H1 (cell line): ENCODE measurements at regions not wholly inside any gene's neighbourhood (a gene's known extent, or its start where the extent isn't known, plus 50 kb on each side); places are given as distances from the start of the nearest gene placed in this dataset.

Source experiments
- CTCF ChIA-PET: fragments of 300-600 bp; sonication (Branson Sonifier 250); formaldehyde crosslinking; loops from one replicate; lab custom pipeline; 2021; ENCODE audit not compliant: partially characterized antibody; lab: Charles Lee
- POLR2A ChIA-PET: fragments of 300-600 bp; sonication (Branson Sonifier 250); formaldehyde crosslinking; loops from one replicate; lab custom pipeline; 2021; ENCODE audit warnings: inconsistent platforms; ENCODE audit not compliant: partially characterized antibody; lab: Charles Lee
- DNase-seq, 2 experiments: peaks; one replicate each; pipeline versions ENCODE4 v3.0.0 to v3.0.0-alpha.2; 2010 to 2022; ENCODE audit warnings: low spot score in 2 of 2, low read depth in 1 of 2, mixed read lengths in 1 of 2
- FAIRE-seq: peaks from 2 replicates; lab custom pipeline; 2011; peaks lifted over from hg19 to GRCh38; lab: Jason Lieb, UNC
- H2AFZ ChIP-seq: 2 replicates; pipeline ENCODE4 v1.8.1; 2012; ENCODE audit warnings: low read length, inconsistent platforms
- H2AK5ac ChIP-seq: 2 replicates; pipeline ENCODE4 v1.6.1; 2013; ENCODE audit warnings: low read depth, low read length
- H2BK120ac ChIP-seq: replicated peaks from 2 replicates; pipeline ENCODE3; 2013; ENCODE audit warnings: low read depth, low read length, inconsistent platforms
- H2BK12ac ChIP-seq: 2 replicates; pipeline ENCODE4 v1.6.1; 2013; ENCODE audit warnings: low read depth, low read length
- H2BK15ac ChIP-seq: 2 replicates; pipeline ENCODE4 v1.6.1; 2013; ENCODE audit warnings: low read length
- H2BK20ac ChIP-seq: 2 replicates; pipeline ENCODE4 v1.6.1; 2013; ENCODE audit warnings: low read length
- H2BK5ac ChIP-seq: 2 replicates; pipeline ENCODE4 v1.6.1; 2013; ENCODE audit warnings: low read depth, low read length
- H3K14ac ChIP-seq: 2 replicates; pipeline ENCODE4 v1.6.1; 2013; ENCODE audit warnings: inconsistent platforms; ENCODE audit not compliant: insufficient read length
- H3K18ac ChIP-seq: 2 replicates; pipeline ENCODE4 v1.6.1; 2013; ENCODE audit warnings: low read length; ENCODE audit errors: extremely low read depth
- H3K23ac ChIP-seq: 2 replicates; pipeline ENCODE4 v1.6.1; 2013; ENCODE audit warnings: inconsistent platforms; ENCODE audit not compliant: insufficient read length
- H3K23me2 ChIP-seq: 2 replicates; pipeline ENCODE4 v1.6.1; 2013; ENCODE audit warnings: low read depth, low read length
- H3K27ac ChIP-seq: 2 replicates; pipeline ENCODE4 v1.6.1; 2011; ENCODE audit warnings: low read depth, low read length, inconsistent platforms
- H3K27me3 ChIP-seq, 4 experiments: replicated peaks in 1 of 4; 1 replicate in 1 of 4; 2 replicates in 3 of 4; pipeline versions ENCODE4 v1.6.1 to v1.8.1; 2011 to 2013; ENCODE audit warnings: low read length in 3 of 4, mild to moderate bottlenecking in 3 of 4, inconsistent platforms in 2 of 4, mixed read lengths in 2 of 4, moderate library complexity in 1 of 4; ENCODE audit not compliant: control insufficient read depth in 3 of 4, insufficient read depth in 3 of 4; ENCODE audit errors: extremely low read depth in 1 of 4
- H3K36me3 ChIP-seq, 4 experiments: 2 replicates each; pipeline versions ENCODE4 v1.6.1 to v1.8.1; 2011 to 2013; ENCODE audit warnings: mild to moderate bottlenecking in 4 of 4, low read length in 3 of 4, moderate library complexity in 2 of 4, control low read depth in 1 of 4, inconsistent platforms in 1 of 4; ENCODE audit not compliant: insufficient read depth in 4 of 4, control insufficient read depth in 2 of 4
- H3K4ac ChIP-seq: replicated peaks from 2 replicates; pipeline ENCODE3; 2013; ENCODE audit warnings: low read length, low read depth, mixed read lengths, inconsistent platforms; ENCODE audit not compliant: insufficient read length
- H3K4me1 ChIP-seq, 4 experiments: replicated peaks in 1 of 4; 1 replicate in 1 of 4; 2 replicates in 3 of 4; pipeline versions ENCODE4 v1.6.1 to v1.8.1; 2011 to 2013; ENCODE audit warnings: low read length in 3 of 4, inconsistent platforms in 2 of 4, mixed read lengths in 1 of 4; ENCODE audit not compliant: insufficient read depth in 4 of 4, control insufficient read depth in 3 of 4
- H3K4me2 ChIP-seq, 2 experiments: 2 replicates each; pipeline versions ENCODE4 v1.6.1 to v1.8.1; 2011 to 2013; ENCODE audit warnings: low read depth in 2 of 2, low read length in 2 of 2, control low read depth in 1 of 2, inconsistent platforms in 1 of 2, mild to moderate bottlenecking in 1 of 2; ENCODE audit not compliant: insufficient read depth in 1 of 2
- H3K4me3 ChIP-seq, 4 experiments: fragments of 200-600, 300-600 bp in 1 of 4; sonication (generic), shearing (Covaris generic), sonication (Bioruptor Twin) in 1 of 4; 2 replicates each; pipeline versions ENCODE4 v1.5.1 to v1.8.1; 2011 to 2016; ENCODE audit warnings: low read length in 4 of 4, low read depth in 3 of 4, control low read depth in 2 of 4, inconsistent platforms in 2 of 4, mild to moderate bottlenecking in 2 of 4, mixed read lengths in 1 of 4, moderate library complexity in 1 of 4; ENCODE audit not compliant: insufficient read depth in 2 of 4; ENCODE audit errors: extremely low read depth in 1 of 4
- H3K56ac ChIP-seq: replicated peaks from 2 replicates; pipeline ENCODE3; 2013; ENCODE audit warnings: low read depth, mild to moderate bottlenecking, mixed read lengths, low read length, inconsistent platforms; ENCODE audit not compliant: insufficient read length
- H3K79me1 ChIP-seq: 2 replicates; pipeline ENCODE4 v1.6.1; 2013; ENCODE audit warnings: low read depth, low read length, control low read depth
- H3K79me2 ChIP-seq, 2 experiments: 2 replicates each; pipeline versions ENCODE4 v1.6.1 to v1.8.1; 2012 to 2013; ENCODE audit warnings: low read length in 2 of 2, mild to moderate bottlenecking in 2 of 2, inconsistent platforms in 1 of 2; ENCODE audit not compliant: insufficient read depth in 2 of 2, control insufficient read depth in 1 of 2
- H3K9ac ChIP-seq, 4 experiments: replicated peaks in 1 of 4; 1 replicate in 1 of 4; 2 replicates in 3 of 4; pipeline versions ENCODE4 v1.6.1 to v1.8.1; 2011 to 2013; ENCODE audit warnings: low read depth in 3 of 4, low read length in 3 of 4, control low read depth in 2 of 4, mild to moderate bottlenecking in 2 of 4, moderate library complexity in 2 of 4, inconsistent platforms in 1 of 4; ENCODE audit errors: extremely low read depth in 1 of 4
- H3K9me3 ChIP-seq, 2 experiments: 2 replicates each; pipeline versions ENCODE4 v1.6.1 to v1.8.1; 2012 to 2013; ENCODE audit warnings: mild to moderate bottlenecking in 2 of 2, moderate library complexity in 2 of 2, control low read depth in 1 of 2, inconsistent platforms in 1 of 2, low read depth in 1 of 2, low read length in 1 of 2, mixed read lengths in 1 of 2; ENCODE audit not compliant: insufficient read depth in 2 of 2
- H4K20me1 ChIP-seq, 2 experiments: replicated peaks in 1 of 2; 2 replicates each; pipeline versions ENCODE3 to v1.8.1; 2011 to 2013; ENCODE audit warnings: inconsistent platforms in 2 of 2, low read length in 2 of 2, mild to moderate bottlenecking in 1 of 2; ENCODE audit not compliant: insufficient read depth in 2 of 2, control insufficient read depth in 1 of 2
- H4K5ac ChIP-seq: 2 replicates; pipeline ENCODE4 v1.6.1; 2013; ENCODE audit warnings: low read length, low read depth, mixed read lengths, inconsistent platforms; ENCODE audit not compliant: insufficient read length
- H4K8ac ChIP-seq: 2 replicates; pipeline ENCODE4 v1.8.0; 2013; ENCODE audit warnings: mild to moderate bottlenecking, moderate library complexity, low read length, inconsistent platforms; ENCODE audit not compliant: insufficient read depth; ENCODE audit errors: extremely low read depth
- H4K91ac ChIP-seq: replicated peaks from 2 replicates; pipeline ENCODE3; 2013; ENCODE audit warnings: low read length, mixed read lengths, inconsistent platforms; ENCODE audit not compliant: insufficient read length
- EP300 ChIP-seq, 2 experiments: IDR thresholded peaks; 1 replicate in 1 of 2; 2 replicates in 1 of 2; pipeline ENCODE4 v1.6.1; 2011 to 2012; ENCODE audit warnings: low read depth in 2 of 2, low read length in 2 of 2, mild to moderate bottlenecking in 2 of 2, borderline replicate concordance in 1 of 2, inconsistent platforms in 1 of 2, moderate library complexity in 1 of 2
- HDAC6 ChIP-seq: IDR thresholded peaks from one replicate; pipeline ENCODE4 v1.7.1; 2012; ENCODE audit warnings: low read depth, mild to moderate bottlenecking, inconsistent platforms, low read length, moderate library complexity
- SIRT6 ChIP-seq: IDR thresholded peaks from one replicate; pipeline ENCODE4 v1.7.1; 2012; ENCODE audit warnings: low read length, inconsistent platforms
- WGBS, 2 experiments: shearing (Covaris generic) in 1 of 2; methylation state at CpG; one replicate each; pipeline versions ENCODE4 v1.1.6 to v1.1.7; 2013 to 2015; ENCODE audit warnings: low lambda C conversion rate in 2 of 2, mixed read lengths in 2 of 2, inconsistent platforms in 1 of 2, low coverage in 1 of 2, missing lambda C conversion rate in 1 of 2; ENCODE audit not compliant: insufficient replicate concordance in 2 of 2, insufficient coverage in 1 of 2, insufficient read length in 1 of 2; ENCODE audit errors: extremely low coverage in 1 of 2, missing lambda C conversion rate in 1 of 2; 5-methylcytosine and 5-hydroxymethylcytosine counted together

GRCh38 chr9:18058564-18059442, 415.1 kb upstream of the ADAMTSL1 start:
- no peak overlapping the region for H2BK20ac ChIP-seq
- no peak overlapping the region for H2BK120ac ChIP-seq
- POLR2A ChIA-PET = no interaction called here
- no peak for DNase-seq
- H3K79me1 ChIP-seq = no peaks in the 10 kb centered on the region
- no peak for TF ChIP-seq EP300 (IDR thresholded peaks at IDR 0.05; ENCODE audit: borderline replicate concordance in 1 of 2, low read depth in 2 of 2, low read length in 2 of 2)
- TF ChIP-seq HDAC6 = no peak
- TF ChIP-seq SIRT6 = no peak
- TF ChIP-seq, all 59 proteins: peak for 0
- H4K20me1 ChIP-seq = no peaks in the 10 kb centered on the region
- H3K18ac ChIP-seq = no peak overlapping the region
- CTCF ChIA-PET = interaction anchor here (0.8 to 2.2 kb wide), 9 partner anchors 9 to 452 kb away, joined by 3 to 10 read pairs (median 5); no protein-coding TSS in a partner anchor
- no peaks in the 10 kb centered on the region for H3K27me3 ChIP-seq
- no peak overlapping the region for H4K5ac ChIP-seq
- H3K4me1 ChIP-seq = no peaks in the 10 kb centered on the region
- no peak overlapping the region for H3K14ac ChIP-seq
- no peak overlapping the region for H2BK15ac ChIP-seq
- H3K23me2 ChIP-seq = no peaks in the 10 kb centered on the region
- no peak overlapping the region for H3K27ac ChIP-seq
- peak overlapping the region; percentile 61; the same call in 1 of the 2 replicates for H2AFZ ChIP-seq
- H3K4me3 ChIP-seq = no peak overlapping the region
- WGBS, 2 experiments = 87% methylated on average over 3 of the region's 3 CpGs; no CpG with 5 or more reads in 1 of the 2 experiments
- H4K8ac ChIP-seq = no peak overlapping the region
- H2BK12ac ChIP-seq = no peak overlapping the region
- no peak overlapping the region for H2BK5ac ChIP-seq
- H3K56ac ChIP-seq = no peak overlapping the region
- H3K23ac ChIP-seq = no peak overlapping the region
- no peak overlapping the region for H3K4me2 ChIP-seq
- no peak overlapping the region for H2AK5ac ChIP-seq
- H3K4ac ChIP-seq = no peak overlapping the region
- no peak overlapping the region for H4K91ac ChIP-seq
- FAIRE-seq = no peak
- H3K9me3 ChIP-seq = no peaks in the 10 kb centered on the region
- H3K9ac ChIP-seq = no peak overlapping the region
- H3K36me3 ChIP-seq = no peaks in the 10 kb centered on the region
- H3K79me2 ChIP-seq = no peaks in the 10 kb centered on the region
